Endothelial cell of umbilical vein (primary cell): ENCODE measurements at regions not wholly inside any gene's neighbourhood (a gene's known extent, or its start where the extent isn't known, plus 50 kb on each side); places are given as distances from the start of the nearest gene placed in this dataset.

Source experiments
- EZH2 ChIP-seq: IDR thresholded peaks from 2 replicates; pipeline ENCODE4 v1.6.1; 2012; ENCODE audit warnings: borderline replicate concordance, low read depth, mild to moderate bottlenecking, moderate library complexity, low read length, inconsistent platforms; ENCODE audit not compliant: severe bottlenecking
- FOS ChIP-seq: IDR thresholded peaks from 2 replicates; pipeline ENCODE4 v1.6.1; 2011; ENCODE audit warnings: mild to moderate bottlenecking, low read length, moderate library complexity, borderline replicate concordance; ENCODE audit not compliant: insufficient read depth
- JUN ChIP-seq: IDR thresholded peaks from 2 replicates; pipeline ENCODE4 v1.6.1; 2011; ENCODE audit warnings: borderline replicate concordance, low read depth; ENCODE audit not compliant: insufficient read length, insufficient read depth
- POLR2A ChIP-seq: IDR thresholded peaks from 2 replicates; pipeline ENCODE4 v1.6.1; 2012; ENCODE audit warnings: low read depth, mild to moderate bottlenecking, control low read depth, low read length
- TF ChIP-seq, protein P1 (sequence below), 2 donors: IDR thresholded peaks; 1 replicate in 1 of 2; 2 replicates in 1 of 2; pipeline ENCODE4 v1.5.1; 2011; ENCODE audit warnings: low read length in 2 of 2, mild to moderate bottlenecking in 2 of 2, moderate library complexity in 2 of 2, control low read depth in 1 of 2, inconsistent platforms in 1 of 2, low read depth in 1 of 2; ENCODE audit not compliant: insufficient read depth in 1 of 2; ENCODE audit errors: extremely low read depth in 1 of 2
- TF ChIP-seq, protein P2 (sequence below): IDR thresholded peaks from 2 replicates; pipeline ENCODE4 v1.6.1; 2011; ENCODE audit not compliant: insufficient read depth, insufficient read length

DNA sequence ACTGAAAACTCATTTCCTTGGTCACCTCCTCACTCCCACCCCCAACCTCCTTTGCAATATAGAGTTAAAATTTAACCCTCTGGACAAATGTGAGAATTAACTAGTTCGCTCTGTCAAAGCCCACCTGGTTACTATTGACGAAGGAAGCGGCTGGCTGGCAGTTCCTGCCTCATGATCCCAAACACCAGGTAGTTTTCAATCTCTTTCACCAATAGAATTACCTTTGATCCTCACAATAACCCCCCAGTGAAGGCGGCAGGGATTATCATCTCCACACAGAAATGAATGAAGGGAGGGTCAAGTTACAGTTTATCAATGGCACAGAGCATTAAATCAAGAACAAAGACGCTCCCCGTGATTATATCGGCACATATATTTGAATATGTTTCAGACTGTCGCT lies 65.7 kb upstream of the TTC29 start:
- TF ChIP-seq, protein P1, sequence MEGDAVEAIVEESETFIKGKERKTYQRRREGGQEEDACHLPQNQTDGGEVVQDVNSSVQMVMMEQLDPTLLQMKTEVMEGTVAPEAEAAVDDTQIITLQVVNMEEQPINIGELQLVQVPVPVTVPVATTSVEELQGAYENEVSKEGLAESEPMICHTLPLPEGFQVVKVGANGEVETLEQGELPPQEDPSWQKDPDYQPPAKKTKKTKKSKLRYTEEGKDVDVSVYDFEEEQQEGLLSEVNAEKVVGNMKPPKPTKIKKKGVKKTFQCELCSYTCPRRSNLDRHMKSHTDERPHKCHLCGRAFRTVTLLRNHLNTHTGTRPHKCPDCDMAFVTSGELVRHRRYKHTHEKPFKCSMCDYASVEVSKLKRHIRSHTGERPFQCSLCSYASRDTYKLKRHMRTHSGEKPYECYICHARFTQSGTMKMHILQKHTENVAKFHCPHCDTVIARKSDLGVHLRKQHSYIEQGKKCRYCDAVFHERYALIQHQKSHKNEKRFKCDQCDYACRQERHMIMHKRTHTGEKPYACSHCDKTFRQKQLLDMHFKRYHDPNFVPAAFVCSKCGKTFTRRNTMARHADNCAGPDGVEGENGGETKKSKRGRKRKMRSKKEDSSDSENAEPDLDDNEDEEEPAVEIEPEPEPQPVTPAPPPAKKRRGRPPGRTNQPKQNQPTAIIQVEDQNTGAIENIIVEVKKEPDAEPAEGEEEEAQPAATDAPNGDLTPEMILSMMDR (IDR thresholded peaks at IDR 0.05; ENCODE audit: extremely low read depth in 1 of 2, insufficient read depth in 1 of 2, low read depth in 1 of 2, low read length in 2 of 2), result no peak
- TF ChIP-seq POLR2A, result no peak
- TF ChIP-seq JUN, result no peak
- TF ChIP-seq FOS, result no peak
- TF ChIP-seq EZH2, result no peak
- TF ChIP-seq, protein P2, sequence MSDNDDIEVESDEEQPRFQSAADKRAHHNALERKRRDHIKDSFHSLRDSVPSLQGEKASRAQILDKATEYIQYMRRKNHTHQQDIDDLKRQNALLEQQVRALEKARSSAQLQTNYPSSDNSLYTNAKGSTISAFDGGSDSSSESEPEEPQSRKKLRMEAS, result no peak
